NCI-H1105 treated with DMSO at 0.1 percent for 48 hours (cell line): ENCODE measurements at regions not wholly inside any gene's neighbourhood (a gene's known extent, or its start where the extent isn't known, plus 50 kb on each side); places are given as distances from the start of the nearest gene placed in this dataset.
"Not testable (repeated sequence)": the region's sequence is repeated elsewhere in the genome, so short reads cannot be mapped to it uniquely, and the experiment has no call there.

Experiments used
- DNase-seq: peaks from one replicate; lab custom pipeline; 2025; lab: John Stamatoyannopoulos, UW

DNA sequence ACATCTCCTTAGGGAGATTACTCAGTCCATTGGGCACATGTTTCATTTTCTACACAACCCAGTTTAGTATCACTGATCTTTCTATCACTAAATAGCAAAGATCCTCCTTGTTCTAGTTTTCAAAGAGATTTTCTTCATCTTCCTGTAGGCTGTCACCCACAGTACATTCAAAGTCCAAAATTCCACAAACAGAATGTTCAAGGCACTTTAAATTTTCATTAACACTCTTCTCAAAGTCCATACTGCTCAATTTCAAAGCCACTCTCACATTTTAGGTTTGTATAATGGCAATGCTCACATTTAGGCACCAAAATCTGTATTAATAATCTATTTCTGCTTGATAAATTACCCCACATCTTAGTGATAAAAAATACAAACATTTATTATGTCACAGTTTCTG is 152.8 kb downstream of the FSIP2 start:
- no peak for DNase-seq

DNA sequence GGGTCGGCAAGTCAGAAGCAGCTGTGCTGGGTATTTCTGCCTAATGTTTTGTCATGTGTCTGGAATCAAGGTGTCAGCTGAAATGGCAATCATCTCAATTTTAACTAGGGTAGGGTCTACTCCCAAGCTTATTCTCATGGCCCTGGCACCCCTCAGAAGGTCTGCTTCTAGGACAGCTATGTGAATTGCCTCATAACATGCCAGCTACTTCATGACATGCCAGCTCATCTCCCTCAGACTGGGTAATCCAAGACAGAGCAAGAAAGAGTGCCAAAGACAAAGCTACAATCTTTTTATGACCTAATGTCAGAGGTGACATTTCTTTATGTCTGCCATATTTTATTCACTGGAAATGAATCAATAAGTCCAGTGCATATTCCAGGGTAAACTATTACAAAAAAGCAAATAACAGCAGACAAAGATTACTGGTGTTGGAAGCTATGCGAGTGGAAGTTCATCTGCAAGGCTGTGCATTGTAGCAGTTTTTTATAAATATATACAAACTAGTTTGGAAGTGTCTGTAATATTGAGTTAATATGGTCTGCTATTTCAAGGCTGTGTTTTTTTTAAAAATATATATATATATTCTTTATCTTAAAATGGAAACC is 153.3 kb downstream of the FSIP2 start:
- DNase-seq = no peak

DNA sequence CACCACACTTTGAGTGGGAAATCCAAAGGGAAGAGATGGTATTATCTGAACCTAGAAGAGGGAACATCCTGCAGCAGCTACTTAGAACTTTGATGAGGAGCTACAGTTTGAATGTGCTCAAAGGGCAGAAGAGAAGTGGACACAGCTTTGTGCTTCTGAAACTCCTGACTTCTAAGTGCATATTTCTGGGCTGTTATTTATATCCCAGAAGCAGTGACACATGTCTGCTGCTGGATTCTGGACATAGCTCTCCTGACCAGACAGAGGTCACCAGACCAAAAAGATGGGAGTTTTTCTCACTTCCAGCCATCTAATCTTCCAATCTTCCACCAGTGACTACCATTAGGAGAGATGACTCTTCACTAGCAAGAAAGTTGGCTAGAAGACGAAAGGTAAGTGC is 153.9 kb downstream of the FSIP2 start:
- no peak for DNase-seq

DNA sequence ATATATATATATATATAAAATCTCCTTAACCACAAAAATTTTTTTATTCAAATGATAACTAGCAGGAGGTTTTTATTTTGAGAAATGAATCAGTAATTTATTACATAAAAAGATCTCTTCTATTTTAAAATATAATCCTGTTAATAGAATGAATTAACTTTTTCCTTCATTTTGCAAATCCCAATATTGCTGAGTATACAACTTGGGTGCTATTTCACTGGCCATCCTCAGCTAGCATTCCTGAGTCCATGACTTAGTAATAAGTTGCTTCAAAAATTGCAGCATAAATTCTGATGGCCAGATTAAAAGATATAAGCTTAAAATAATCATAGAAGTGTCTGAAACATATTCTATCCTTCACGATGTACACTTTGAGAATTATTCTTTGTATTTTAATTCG is 155.6 kb downstream of the FSIP2 start:
- DNase-seq = no peak

DNA sequence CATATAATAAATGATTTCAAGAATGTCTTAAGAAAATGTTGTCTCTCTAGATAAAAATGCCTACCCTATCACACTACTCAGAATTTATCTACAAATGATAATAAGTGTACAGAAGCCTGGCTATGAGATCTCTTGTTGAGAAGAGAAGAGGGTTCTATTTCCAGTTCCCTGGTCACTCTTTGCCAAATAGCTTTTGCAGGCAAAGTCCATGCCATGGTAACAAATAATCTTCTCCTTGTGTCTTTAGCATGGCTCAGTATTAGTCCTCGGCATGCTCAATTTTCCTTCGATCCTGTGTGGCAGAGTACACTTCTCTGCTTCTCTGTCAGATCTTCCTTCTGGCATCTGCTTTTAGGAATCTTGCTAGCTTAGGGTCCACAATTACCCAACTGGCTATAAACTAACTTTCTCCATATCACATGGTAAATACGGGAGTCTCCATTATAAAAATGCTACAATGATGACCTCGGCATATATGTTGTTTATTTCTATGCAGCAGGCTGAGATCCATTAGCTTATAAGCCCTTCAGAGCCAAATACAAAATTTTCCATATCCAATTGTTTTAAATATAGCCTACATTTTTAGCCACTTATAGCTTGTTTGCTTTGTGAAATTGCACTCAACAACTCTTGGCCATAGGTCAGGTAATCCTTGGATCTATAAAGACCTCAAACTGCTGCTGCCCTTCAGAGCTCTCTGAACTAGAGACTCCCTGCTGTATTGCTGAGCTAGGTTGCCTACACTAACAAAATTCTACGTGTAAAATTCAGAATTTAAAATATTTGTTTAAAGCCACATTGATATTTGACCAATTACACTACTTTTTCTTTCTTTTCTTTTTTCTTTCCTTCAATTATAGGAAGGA is 157.5 kb downstream of the FSIP2 start:
- DNase-seq = peak; percentile 7

DNA sequence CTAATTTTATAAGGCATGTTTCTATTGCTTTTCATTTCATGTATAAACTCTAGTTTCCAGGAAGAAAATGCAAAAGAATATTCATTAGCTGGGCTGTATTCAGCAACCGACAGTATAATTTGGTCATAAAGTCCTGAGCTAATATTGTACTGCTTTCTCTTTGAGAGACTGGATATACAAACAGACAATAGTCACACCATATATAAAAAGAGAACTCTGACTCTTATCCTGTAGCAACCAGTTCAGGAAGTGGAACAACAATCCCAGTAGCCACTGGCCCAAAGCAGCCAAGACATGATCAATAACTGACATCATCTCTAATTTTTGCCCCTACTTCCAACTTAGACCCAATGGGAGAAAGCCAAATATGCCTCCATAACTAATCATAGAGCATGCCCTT is 160.8 kb downstream of the FSIP2 start:
- DNase-seq = no peak

DNA sequence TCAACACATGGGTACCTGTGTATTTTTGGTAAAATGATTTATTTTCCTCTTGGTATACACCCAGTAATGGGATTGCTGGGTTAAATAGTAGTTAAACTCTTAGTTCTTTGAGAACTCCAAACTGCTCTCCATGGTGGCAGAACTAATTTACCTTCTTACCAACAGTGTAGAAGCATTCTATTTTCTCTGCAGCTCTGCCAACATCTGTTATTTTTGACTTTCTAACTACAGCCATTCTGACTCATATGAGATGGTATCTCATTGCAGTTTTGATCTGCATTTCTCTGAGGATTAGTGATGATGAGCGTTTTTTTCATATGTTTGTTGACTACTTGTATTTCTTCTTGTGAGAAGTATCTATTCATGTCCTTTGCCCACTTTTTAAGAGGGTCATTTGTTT is 180.6 kb downstream of the FSIP2 start:
- DNase-seq = no peak

DNA sequence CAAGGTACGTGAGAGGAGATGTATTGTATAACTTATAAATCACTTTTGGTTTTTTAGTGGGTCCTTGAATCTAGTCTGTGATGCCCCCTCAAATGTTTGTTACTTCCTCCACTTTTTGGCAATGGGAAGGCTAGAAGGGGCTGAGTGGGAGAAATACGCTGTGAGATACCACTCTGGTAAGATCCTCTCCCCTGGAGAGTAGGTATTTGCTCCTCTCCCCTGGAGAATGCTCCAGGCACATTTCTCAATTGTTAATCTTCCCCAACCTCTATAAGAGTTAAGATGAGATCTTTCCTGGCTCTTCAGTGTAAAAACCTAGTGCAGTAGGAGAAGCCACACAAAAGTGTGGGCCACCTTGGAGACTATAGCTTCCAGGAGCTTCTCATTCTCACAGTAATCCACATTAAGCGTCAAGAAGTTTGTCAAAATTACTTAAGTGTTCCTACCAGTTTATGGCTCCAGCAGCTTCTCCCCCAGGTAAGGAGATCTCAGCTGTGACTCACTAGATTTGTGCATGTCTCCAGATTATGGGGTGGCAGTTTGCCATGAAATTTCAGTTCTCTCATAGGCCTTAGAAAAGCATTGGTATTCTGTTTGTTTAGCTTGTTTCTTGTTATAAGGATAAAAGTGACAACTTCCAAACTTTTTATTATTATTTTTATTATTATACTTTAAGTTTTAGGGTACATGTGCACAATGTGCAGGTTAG is 182.6 kb downstream of the FSIP2 start:
- no peak for DNase-seq

DNA sequence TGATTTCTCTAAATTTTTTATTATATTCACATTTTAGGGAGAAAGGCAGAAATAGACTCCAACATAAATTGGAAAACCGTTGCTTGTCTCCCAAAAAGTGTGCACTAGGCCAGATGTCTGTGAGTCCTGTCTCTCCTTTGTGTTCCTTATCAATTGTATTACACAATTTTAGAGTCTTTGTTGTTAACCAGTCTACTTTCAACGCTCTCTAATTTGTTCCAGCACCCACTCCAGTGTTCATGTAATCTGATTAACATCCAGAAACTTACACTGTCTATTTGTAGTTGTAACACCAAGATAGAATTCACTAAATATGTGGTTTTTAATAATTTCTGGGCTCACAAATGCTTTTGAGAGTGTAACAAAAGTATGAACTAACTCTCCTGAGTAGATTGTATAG is 195.6 kb downstream of the FSIP2 start:
- no peak for DNase-seq

DNA sequence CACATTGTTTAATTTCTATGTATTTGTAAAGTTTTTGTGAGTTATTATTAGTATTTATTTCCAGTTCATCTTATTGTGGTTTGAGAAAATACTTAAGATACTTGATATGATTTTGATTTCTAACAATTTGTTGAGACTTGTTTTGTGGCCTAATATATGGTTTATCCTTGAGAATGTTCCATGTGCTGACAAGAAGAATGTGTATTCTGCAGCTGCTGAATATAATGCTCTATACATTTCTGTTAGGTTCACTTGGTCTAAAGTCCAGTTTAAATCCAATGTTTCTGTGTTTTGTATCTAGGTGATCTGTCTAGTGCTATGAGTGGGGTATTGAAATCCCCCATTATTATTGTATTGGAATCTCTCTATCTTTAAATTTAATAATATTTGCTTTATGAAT is 201.3 kb downstream of the FSIP2 start:
- DNase-seq = no peak

DNA sequence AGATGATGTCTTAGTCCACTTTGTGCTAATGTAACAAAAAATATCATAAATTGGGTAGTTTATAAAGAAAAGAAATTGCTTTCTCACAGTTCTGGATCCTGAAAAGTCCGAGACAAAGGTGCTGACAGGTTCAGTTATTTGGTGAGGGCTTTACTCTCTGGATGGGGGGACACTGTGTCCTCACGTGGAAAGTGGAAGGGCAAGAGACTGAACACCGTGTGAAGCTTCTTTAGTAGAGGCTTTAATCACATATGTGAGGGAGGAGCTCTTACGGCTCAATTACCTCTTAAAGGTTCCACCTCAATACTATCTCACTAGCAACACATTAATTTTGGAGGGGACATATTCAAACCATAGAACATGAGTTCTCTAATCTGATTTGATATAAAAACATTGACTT is 204.3 kb downstream of the FSIP2 start:
- DNase-seq = no peak

DNA sequence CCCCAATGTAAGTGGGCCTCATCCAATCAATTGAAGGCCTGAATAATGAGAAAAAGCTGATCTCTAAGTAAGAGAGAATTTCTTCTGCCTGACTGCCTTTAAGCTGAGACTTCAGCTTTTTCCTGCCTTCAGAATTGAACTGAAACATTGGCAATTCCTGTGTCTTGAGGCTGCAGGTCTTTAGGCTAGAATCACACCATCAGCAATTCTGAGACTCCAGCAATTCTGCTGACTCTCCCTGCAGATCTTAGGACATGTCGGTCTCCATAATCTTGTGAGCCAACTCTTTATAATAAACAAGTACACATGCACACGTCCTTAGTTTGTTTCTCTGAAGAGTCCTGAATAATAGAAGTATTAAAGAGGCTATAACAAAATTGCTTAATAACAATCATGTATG is 209.1 kb downstream of the FSIP2 start:
- DNase-seq = no peak

DNA sequence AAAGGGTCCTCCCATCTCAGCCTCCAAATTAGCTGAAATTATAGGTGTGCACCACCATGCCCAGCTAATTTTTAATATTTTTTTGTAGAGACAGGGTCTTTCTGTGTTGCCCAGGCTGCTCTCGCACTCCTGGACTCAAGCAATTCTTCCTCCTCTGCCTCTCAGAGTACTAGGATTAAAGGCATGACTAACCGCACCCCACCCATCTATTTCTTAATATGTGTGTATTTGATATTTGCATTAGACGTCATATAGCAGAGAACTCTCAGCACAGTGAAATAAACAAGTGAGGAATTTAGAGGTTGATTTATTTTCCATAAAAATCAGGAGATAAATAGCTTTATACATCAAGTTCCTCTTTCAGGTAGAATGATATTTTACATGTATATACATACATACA is 213.5 kb downstream of the FSIP2 start:
- DNase-seq = no peak

DNA sequence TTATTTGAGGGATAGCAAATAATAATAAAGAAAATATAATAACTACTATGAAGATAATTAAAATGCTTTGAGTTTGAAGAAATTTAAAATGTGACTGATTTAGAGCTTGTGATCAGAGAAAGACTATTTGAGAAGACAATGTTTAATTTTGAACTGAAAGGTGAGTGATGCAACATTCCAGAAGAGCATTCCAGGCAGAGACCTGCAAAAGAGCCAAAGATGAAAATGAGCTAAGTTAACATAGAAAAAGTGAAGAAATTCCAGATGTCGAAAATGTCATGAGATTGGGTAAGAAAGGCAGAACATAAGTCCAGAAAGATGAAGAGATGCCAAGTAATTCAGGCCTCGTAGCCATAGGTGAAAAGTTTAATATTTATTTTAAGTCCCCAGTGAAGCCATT is 215.8 kb downstream of the FSIP2 start:
- DNase-seq = no peak

DNA sequence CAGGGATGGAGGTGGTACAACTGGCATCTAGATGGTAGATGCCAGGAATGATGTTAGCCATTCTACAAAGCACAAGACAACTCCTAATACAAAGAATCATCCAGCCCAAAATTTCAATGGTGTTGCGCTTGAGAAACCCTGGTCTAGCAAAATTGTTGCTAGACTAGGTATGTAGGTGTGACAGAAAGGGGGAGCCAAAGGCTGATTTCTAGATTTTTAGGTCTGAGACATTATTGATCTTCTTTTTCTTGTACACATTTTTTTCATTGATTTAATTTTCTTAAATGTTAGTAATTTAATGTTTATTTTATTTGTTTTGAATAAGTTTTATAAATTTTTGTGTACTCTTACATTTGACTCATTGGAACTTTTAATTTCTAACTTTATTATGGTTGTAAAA is 216.4 kb downstream of the FSIP2 start:
- DNase-seq = no peak

DNA sequence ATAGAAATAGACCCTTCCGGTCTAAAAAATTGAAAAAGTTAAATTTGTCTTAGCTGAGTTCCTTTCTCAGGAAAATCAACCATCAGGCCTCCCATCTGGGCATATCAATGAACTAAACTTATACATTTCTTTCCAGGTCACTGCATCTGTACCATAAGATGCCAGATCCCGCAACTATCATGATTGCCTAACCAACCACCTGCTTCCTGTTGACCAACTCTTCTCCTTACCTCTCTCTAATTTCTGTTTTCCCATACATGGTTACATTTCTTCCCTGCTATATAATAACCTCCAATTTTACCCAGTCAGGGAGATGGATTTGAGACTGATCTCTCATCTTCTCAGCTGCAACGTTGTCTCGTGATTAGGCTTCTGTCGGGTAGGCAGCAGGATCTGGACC is 228.7 kb downstream of the FSIP2 start:
- no peak for DNase-seq

DNA sequence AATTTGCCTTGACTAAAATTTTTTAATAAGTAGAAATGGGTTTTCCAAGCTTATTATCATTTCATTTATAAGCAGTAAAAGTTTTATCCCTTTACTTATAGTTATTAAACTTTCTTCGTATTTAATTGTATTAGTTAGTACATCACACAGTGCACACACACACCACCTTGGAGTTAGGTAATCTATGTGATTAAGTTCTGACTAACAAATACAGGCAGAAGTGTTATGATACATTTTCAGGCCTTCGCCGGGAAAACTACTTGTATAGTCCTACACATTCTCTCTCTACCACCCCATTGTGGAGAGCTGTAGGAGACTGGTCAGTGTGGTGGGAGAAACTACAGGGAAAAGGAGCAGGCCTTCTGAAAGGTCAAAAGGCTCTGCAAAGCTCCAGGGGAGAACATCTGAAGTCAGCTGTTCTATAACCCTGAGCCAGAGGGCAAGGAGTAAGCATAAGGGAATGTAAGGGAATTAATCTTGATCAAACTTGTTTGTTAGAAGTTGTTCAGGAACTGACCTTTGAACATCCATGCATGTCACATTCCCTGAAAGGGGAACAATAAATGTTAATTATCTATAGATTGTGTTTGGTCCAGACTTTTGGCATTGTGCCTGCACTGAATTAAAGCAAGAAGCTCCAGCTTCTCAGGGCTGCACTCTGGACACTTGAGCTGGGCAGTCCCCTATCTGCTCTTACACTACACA is 231.7 kb downstream of the FSIP2 start:
- DNase-seq = no peak

DNA sequence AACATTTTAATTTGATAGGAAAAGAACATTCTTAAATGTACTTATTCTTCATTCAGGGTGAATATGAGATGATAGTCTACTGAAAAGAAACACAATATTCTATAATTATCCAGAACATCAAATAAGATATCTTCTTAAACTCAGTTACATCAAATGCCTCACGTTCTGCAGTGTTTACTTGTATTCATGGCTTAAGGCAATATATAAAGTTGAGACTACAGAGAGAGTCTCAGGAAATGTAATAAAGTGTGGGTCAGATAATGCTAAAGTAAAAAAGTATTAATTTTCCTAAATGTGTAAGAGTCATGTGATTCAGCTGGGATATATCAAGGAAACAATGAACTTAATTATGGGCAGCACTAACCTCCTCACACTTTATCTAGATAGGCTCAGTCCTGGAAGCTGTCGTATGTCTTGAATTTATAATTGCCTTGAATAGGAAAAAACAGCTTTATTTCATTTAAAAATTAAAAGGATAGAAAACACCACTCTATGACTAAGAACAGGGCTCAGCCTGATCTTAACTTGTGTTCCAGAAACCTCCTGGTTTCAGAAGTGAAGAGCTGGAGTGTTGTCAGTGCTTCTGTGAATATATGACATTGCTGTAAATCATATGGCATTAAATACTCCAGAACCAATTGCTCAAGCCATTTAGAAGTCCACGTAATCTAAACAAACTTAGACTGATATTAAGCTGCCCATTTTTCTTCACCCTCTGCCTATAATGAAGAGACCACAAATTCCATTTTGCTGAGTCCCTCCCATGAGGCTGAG is 240.2 kb downstream of the FSIP2 start:
- DNase-seq = no peak

DNA sequence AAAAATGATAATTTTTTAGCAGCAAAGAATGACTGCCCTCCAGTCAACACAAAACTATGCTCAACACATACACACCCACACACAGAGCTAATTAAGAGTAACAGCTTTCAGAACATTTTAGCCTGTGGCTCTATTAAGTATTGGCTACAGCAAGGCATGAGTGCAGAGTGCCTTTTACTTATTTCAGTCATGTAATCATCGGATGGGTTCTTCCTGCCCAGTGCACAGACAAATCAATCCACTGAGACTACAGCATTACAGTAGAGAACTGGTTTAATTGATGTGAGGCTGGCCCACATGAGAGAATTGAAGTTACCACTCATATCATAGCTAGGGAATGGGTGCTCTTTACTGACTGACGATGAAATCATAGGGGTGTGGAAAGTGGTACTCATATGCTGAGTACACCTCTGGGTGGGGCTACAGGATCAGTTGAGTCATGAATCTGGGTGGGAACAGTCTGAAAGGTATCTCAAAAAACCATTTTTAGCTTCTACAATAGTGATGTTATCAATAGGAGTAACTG is 241.0 kb downstream of the FSIP2 start:
- no peak for DNase-seq

DNA sequence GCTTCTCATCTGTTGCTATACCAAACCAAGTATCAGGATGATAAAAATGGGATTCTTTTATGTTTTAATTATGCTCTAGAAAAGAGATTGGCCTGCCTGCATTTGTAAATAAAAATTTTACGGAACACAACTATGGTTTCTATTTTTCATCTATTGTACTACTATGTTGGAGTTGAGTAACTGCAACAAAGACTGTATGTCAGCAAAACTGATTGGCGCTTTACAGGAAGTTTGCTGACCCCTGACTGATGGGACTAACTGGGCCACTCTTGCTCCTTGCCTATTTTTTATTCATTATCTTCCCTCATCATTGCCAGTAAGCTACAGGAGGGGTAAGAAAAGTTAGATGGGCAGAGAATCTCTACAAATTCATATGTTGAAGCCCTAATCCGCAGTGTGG is 242.3 kb downstream of the FSIP2 start:
- no peak for DNase-seq

DNA sequence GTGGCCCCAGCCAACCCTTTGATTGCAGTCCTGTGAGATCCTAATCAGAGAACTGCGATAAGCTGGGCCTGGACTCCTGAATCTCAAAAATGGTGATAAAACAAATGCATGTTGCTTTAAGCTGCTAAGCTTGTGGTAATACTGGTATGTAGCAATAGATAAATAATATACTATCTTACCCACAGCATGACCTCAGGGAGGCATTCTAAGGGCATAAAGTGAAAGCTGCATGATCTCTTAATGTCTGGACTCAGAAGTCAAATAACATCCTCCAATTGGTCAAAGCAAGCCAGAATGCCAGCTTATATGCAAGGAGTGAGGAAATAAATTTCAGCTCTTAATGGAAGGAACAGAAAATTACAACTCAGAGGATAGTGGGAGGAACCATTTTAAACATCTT is 246.1 kb downstream of the FSIP2 start:
- DNase-seq = no peak

DNA sequence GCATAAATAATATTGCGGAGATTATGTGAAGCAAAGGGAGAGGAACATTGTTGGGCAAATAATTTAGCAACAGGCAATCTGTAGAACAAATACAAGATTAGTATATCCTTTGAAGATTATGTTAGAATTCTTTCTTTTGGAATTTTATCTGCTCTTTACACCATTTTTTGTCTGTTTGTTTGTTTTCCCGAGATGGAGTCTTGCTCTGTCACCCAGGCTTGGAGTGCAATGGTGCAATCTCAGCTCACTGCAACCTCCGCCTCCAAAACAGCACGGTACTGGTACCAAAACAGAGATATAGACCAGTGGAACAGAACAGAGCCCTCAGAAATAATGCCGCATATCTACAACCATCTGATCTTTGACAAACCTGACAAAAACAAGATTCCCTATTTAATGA is 250.3 kb downstream of the FSIP2 start:
- not testable (repeated sequence) for DNase-seq
